Suppressor macrophage (primary cell): ENCODE measurements at regions not wholly inside any gene's neighbourhood (a gene's known extent, or its start where the extent isn't known, plus 50 kb on each side); places are given as distances from the start of the nearest gene placed in this dataset.
"Not testable (repeated sequence)": the region's sequence is repeated elsewhere in the genome, so short reads cannot be mapped to it uniquely, and the experiment has no call there.

ENCODE experiments used
- DNase-seq, 4 experiments: peaks; one replicate each; pipeline ENCODE4 v3.0.0-alpha.2; 2020 to 2022

- DNase-seq, result no peak
These were observed 305.0 kb downstream of the TYW1 start for GRCh38 chr7:67301667-67302066.

GRCh38 chr7:67302113-67303039 lies 305.7 kb downstream of the TYW1 start:
- DNase-seq, result peak; percentile 99 to 100 (median 99)

GRCh38 chr7:67304846-67305245 lies 308.2 kb downstream of the TYW1 start:
- not testable (repeated sequence) for DNase-seq

GRCh38 chr7:67306331-67306730 lies 309.7 kb downstream of the TYW1 start:
- DNase-seq, result peak in 3 of 4 experiments; percentile 10 to 54 (median 41)

- peak in 2 of 4 experiments; percentile 13 to 22 for DNase-seq
These were observed 313.3 kb downstream of the TYW1 start for GRCh38 chr7:67309764-67310549.

- DNase-seq, result peak; percentile 53 to 86 (median 68)
These were observed 315.3 kb downstream of the TYW1 start for GRCh38 chr7:67311901-67312300.

GRCh38 chr7:67313213-67313612 lies 316.6 kb downstream of the TYW1 start:
- no peak for DNase-seq

GRCh38 chr7:67316902-67317301 lies 320.3 kb downstream of the TYW1 start:
- not testable (repeated sequence) for DNase-seq

- not testable (repeated sequence) for DNase-seq
These were observed 331.6 kb downstream of the TYW1 start for GRCh38 chr7:67328257-67328656.

GRCh38 chr7:67335165-67335564 lies 338.5 kb downstream of the TYW1 start:
- not testable (repeated sequence) for DNase-seq

- not testable (repeated sequence) for DNase-seq
These were observed 339.0 kb downstream of the TYW1 start for GRCh38 chr7:67335663-67336062.

GRCh38 chr7:67338545-67338944 lies 341.9 kb downstream of the TYW1 start:
- not testable (repeated sequence) for DNase-seq

GRCh38 chr7:67341153-67341768 lies 344.6 kb downstream of the TYW1 start:
- no peak for DNase-seq

- no peak for DNase-seq
These were observed 346.5 kb downstream of the TYW1 start for GRCh38 chr7:67343114-67343513.

GRCh38 chr7:67343572-67343971 lies 346.9 kb downstream of the TYW1 start:
- no peak for DNase-seq

GRCh38 chr7:67344481-67345193 lies 348.0 kb downstream of the TYW1 start:
- no peak for DNase-seq

GRCh38 chr7:67346126-67346525 lies 349.5 kb downstream of the TYW1 start:
- DNase-seq, result no peak

GRCh38 chr7:67346876-67347275 lies 350.2 kb downstream of the TYW1 start:
- no peak for DNase-seq

GRCh38 chr7:67348171-67348570 lies 351.5 kb downstream of the TYW1 start:
- DNase-seq, result no peak

GRCh38 chr7:67357653-67358052 lies 361.0 kb downstream of the TYW1 start:
- not testable (repeated sequence) for DNase-seq

GRCh38 chr7:67358316-67358715 lies 361.7 kb downstream of the TYW1 start:
- not testable (repeated sequence) for DNase-seq

- DNase-seq, result not testable (repeated sequence)
These were observed 362.1 kb downstream of the TYW1 start for GRCh38 chr7:67358738-67359137.
